ENCODE measurements at regions not wholly inside any gene's neighbourhood (a gene's known extent, or its start where the extent isn't known, plus 50 kb on each side); places are given as distances from the start of the nearest gene placed in this dataset.

DNA sequence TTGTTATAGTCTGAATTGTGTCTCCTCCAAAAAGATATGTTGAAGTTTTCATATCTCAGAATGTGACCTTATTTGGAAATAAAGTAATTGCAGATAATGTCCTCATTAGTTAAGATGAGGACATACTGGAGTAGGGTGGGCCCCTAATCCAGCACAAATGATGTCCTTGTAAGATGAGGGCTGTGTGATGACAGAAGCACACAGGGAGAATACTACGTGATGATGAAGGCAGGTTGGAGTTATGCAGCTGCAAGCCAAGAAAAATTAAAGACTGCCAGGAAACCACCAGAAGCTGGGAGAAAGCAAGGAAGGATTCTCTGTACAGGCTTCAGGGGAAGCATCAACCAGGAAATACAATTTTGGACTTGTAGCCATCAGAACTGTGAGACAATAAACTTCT, 58.3 kb upstream of the PNPT1 start:
- TF ChIP-seq, protein P1, sequence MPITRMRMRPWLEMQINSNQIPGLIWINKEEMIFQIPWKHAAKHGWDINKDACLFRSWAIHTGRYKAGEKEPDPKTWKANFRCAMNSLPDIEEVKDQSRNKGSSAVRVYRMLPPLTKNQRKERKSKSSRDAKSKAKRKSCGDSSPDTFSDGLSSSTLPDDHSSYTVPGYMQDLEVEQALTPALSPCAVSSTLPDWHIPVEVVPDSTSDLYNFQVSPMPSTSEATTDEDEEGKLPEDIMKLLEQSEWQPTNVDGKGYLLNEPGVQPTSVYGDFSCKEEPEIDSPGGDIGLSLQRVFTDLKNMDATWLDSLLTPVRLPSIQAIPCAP (CRISPR knock-in tag; IDR thresholded peaks at IDR 0.05), result no peak
- TF ChIP-seq, protein P2, sequence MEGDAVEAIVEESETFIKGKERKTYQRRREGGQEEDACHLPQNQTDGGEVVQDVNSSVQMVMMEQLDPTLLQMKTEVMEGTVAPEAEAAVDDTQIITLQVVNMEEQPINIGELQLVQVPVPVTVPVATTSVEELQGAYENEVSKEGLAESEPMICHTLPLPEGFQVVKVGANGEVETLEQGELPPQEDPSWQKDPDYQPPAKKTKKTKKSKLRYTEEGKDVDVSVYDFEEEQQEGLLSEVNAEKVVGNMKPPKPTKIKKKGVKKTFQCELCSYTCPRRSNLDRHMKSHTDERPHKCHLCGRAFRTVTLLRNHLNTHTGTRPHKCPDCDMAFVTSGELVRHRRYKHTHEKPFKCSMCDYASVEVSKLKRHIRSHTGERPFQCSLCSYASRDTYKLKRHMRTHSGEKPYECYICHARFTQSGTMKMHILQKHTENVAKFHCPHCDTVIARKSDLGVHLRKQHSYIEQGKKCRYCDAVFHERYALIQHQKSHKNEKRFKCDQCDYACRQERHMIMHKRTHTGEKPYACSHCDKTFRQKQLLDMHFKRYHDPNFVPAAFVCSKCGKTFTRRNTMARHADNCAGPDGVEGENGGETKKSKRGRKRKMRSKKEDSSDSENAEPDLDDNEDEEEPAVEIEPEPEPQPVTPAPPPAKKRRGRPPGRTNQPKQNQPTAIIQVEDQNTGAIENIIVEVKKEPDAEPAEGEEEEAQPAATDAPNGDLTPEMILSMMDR (IDR thresholded peaks at IDR 0.05), result no peak
- TF ChIP-seq, protein P3, sequence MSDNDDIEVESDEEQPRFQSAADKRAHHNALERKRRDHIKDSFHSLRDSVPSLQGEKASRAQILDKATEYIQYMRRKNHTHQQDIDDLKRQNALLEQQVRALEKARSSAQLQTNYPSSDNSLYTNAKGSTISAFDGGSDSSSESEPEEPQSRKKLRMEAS (CRISPR knock-in tag; IDR thresholded peaks at IDR 0.05), result no peak
- TF ChIP-seq, protein P4, sequence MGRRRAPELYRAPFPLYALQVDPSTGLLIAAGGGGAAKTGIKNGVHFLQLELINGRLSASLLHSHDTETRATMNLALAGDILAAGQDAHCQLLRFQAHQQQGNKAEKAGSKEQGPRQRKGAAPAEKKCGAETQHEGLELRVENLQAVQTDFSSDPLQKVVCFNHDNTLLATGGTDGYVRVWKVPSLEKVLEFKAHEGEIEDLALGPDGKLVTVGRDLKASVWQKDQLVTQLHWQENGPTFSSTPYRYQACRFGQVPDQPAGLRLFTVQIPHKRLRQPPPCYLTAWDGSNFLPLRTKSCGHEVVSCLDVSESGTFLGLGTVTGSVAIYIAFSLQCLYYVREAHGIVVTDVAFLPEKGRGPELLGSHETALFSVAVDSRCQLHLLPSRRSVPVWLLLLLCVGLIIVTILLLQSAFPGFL (CRISPR knock-in tag; IDR thresholded peaks at IDR 0.05; ENCODE audit: borderline replicate concordance), result no peak
- TF ChIP-seq NFYB (CRISPR knock-in tag; conservative IDR thresholded peaks at IDR 0.05; ENCODE audit: low read depth) (no peak), ELF4 (CRISPR knock-in tag; IDR thresholded peaks at IDR 0.05; ENCODE audit: low read depth) (no peak), CREB1 (CRISPR knock-in tag; IDR thresholded peaks at IDR 0.05) (no peak)
